Cardiac muscle cell (in vitro differentiated cells and primary cell): ENCODE measurements at regions not wholly inside any gene's neighbourhood (a gene's known extent, or its start where the extent isn't known, plus 50 kb on each side); places are given as distances from the start of the nearest gene placed in this dataset.

Source experiments
- DNase-seq, 2 donors: peaks; one replicate each; pipeline versions ENCODE4 v3.0.0 to v3.0.0-alpha.2; 2010 to 2017; ENCODE audit warnings: low read depth in 1 of 2, low spot score in 1 of 2
- H3K27ac ChIP-seq: fragments of 200-600 bp; sonication (generic); 2 replicates; pipeline ENCODE4 v1.5.1; 2016
- H3K27me3 ChIP-seq: fragments of 200-600 bp; sonication (generic); 2 replicates; pipeline ENCODE4 v1.6.0; 2016; ENCODE audit warnings: control low read depth
- H3K36me3 ChIP-seq: fragments of 200-600 bp; sonication (generic); 2 replicates; pipeline ENCODE4 v1.5.1; 2016; ENCODE audit warnings: control low read depth
- H3K4me1 ChIP-seq: fragments of 200-600 bp; sonication (generic); 2 replicates; pipeline ENCODE4 v1.8.1; 2017; ENCODE audit warnings: low read depth, mild to moderate bottlenecking, mixed run types
- H3K4me3 ChIP-seq: fragments of 200-600 bp; sonication (generic); 2 replicates; pipeline ENCODE4 v1.5.1; 2016; ENCODE audit warnings: mild to moderate bottlenecking
- H3K9me3 ChIP-seq: fragments of 200-600 bp; sonication (generic); 2 replicates; pipeline ENCODE4 v1.5.1; 2017; ENCODE audit warnings: low read depth, mild to moderate bottlenecking, control low read depth
- TF ChIP-seq, protein P1 (sequence below): IDR thresholded peaks from 2 replicates; pipeline ENCODE4 v1.5.1; 2012; ENCODE audit warnings: low read depth, mild to moderate bottlenecking, low read length

DNA sequence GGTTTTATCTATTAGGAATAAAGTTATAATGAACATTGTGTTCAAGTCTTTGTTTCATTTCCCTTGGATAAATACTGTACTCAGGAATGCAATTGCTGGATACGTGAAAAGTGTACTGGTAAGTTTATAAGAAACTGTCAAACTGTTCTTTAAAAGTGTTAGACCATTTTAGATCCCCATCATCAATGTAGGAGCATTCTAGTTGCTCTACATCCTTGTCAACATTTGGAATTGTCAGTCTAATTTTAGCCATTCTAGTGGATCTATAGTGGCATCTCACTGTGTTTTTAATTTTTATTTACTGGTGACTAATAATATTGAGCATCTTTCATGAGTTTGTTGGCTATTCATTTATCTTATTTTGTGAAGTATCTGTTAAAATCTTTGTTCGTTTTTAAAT lies 354.0 kb upstream of the NRP1 start:
- TF ChIP-seq, protein P1, sequence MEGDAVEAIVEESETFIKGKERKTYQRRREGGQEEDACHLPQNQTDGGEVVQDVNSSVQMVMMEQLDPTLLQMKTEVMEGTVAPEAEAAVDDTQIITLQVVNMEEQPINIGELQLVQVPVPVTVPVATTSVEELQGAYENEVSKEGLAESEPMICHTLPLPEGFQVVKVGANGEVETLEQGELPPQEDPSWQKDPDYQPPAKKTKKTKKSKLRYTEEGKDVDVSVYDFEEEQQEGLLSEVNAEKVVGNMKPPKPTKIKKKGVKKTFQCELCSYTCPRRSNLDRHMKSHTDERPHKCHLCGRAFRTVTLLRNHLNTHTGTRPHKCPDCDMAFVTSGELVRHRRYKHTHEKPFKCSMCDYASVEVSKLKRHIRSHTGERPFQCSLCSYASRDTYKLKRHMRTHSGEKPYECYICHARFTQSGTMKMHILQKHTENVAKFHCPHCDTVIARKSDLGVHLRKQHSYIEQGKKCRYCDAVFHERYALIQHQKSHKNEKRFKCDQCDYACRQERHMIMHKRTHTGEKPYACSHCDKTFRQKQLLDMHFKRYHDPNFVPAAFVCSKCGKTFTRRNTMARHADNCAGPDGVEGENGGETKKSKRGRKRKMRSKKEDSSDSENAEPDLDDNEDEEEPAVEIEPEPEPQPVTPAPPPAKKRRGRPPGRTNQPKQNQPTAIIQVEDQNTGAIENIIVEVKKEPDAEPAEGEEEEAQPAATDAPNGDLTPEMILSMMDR = no peak
- no peaks in the 10 kb centered on the region for H3K27me3 ChIP-seq
- no peak for DNase-seq
- no peaks in the 10 kb centered on the region for H3K36me3 ChIP-seq
- H3K9me3 ChIP-seq = no peaks in the 10 kb centered on the region
- H3K4me1 ChIP-seq = no peaks in the 10 kb centered on the region
- no peak overlapping the region for H3K27ac ChIP-seq
- H3K4me3 ChIP-seq = no peak overlapping the region

- Histone ChIP-seq H3K27ac (no peak overlapping the region), H3K27me3 (no peaks in the 10 kb centered on the region)
Observed at GRCh38 chr10:33684211-33684611, 349.7 kb upstream of the NRP1 start.

GRCh38 chr10:33681595-33681994 lies 347.1 kb upstream of the NRP1 start:
- H3K9me3 ChIP-seq = no peaks in the 10 kb centered on the region
- TF ChIP-seq, protein P1 = no peak
- no peaks in the 10 kb centered on the region for H3K27me3 ChIP-seq
- no peaks in the 10 kb centered on the region for H3K36me3 ChIP-seq
- peaks cover 6% of the 10 kb centered on the region for H3K4me1 ChIP-seq
- DNase-seq = no peak
- H3K27ac ChIP-seq = no peak overlapping the region
- H3K4me3 ChIP-seq = no peak overlapping the region

More at GRCh38 chr10:33684211-33684611, 349.7 kb upstream of the NRP1 start:
- Histone ChIP-seq H3K4me1 (peaks cover 6% of the 10 kb centered on the region), H3K4me3 (no peak overlapping the region), H3K9me3 (no peaks in the 10 kb centered on the region), H3K36me3 (no peaks in the 10 kb centered on the region)
- DNase-seq = no peak
- TF ChIP-seq, protein P1 = no peak

GRCh38 chr10:33680036-33680435 lies 345.6 kb upstream of the NRP1 start:
- Histone ChIP-seq H3K4me1 (peaks cover 11% of the 10 kb centered on the region), H3K9me3 (no peaks in the 10 kb centered on the region), H3K36me3 (no peaks in the 10 kb centered on the region), H3K27ac (no peak overlapping the region), H3K4me3 (no peak overlapping the region), H3K27me3 (no peaks in the 10 kb centered on the region)
- peak in 1 of 2 donors; percentile 59 for DNase-seq
- TF ChIP-seq, protein P1 = no peak

- TF ChIP-seq, protein P1 = no peak
- no peak overlapping the region for H3K4me3 ChIP-seq
- DNase-seq = no peak
- H3K9me3 ChIP-seq = no peaks in the 10 kb centered on the region
- peaks cover 32% of the 10 kb centered on the region for H3K4me1 ChIP-seq
- H3K27me3 ChIP-seq = no peaks in the 10 kb centered on the region
- H3K27ac ChIP-seq = no peak overlapping the region
- H3K36me3 ChIP-seq = no peaks in the 10 kb centered on the region
Observed at GRCh38 chr10:33676606-33677339, 342.3 kb upstream of the NRP1 start.
